PFSK-1 (cell line): ENCODE measurements at regions not wholly inside any gene's neighbourhood (a gene's known extent, or its start where the extent isn't known, plus 50 kb on each side); places are given as distances from the start of the nearest gene placed in this dataset.

Experiments used
- FOXP2 ChIP-seq: optimal IDR thresholded peaks from 2 replicates; pipeline ENCODE3; 2011; ENCODE audit warnings: borderline replicate concordance, control low read depth, inconsistent platforms; ENCODE audit not compliant: insufficient read depth; ENCODE audit errors: extremely low read length, extremely low read depth
- POLR2AphosphoS5 ChIP-seq: IDR thresholded peaks from 2 replicates; pipeline ENCODE4 v1.6.1; 2012; ENCODE audit warnings: low read depth, mild to moderate bottlenecking, control low read depth, low read length, moderate library complexity
- SIN3A ChIP-seq: IDR thresholded peaks from 2 replicates; pipeline ENCODE4 v1.6.1; 2012; ENCODE audit warnings: mild to moderate bottlenecking, low read length, moderate library complexity, borderline replicate concordance; ENCODE audit not compliant: insufficient read depth
- TAF1 ChIP-seq: IDR thresholded peaks from 2 replicates; pipeline ENCODE4 v1.6.1; 2012; ENCODE audit warnings: low read length, control low read depth, borderline replicate concordance; ENCODE audit not compliant: insufficient read depth
- TF ChIP-seq, protein P1 (sequence below), 2 experiments: IDR thresholded peaks; 2 replicates each; pipeline versions ENCODE4 v1.6.1 to v1.8.0; 2011 to 2012; ENCODE audit warnings: low read depth in 2 of 2, low read length in 2 of 2, control low read depth in 1 of 2, inconsistent platforms in 1 of 2, mild to moderate bottlenecking in 1 of 2, moderate library complexity in 1 of 2; ENCODE audit not compliant: insufficient read depth in 1 of 2

GRCh38 chr13:78139765-78140164 lies 221.1 kb upstream of the EDNRB start:
- TF ChIP-seq FOXP2: no peak
- no peak for TF ChIP-seq SIN3A
- TF ChIP-seq POLR2AphosphoS5: no peak
- no peak for TF ChIP-seq TAF1
- TF ChIP-seq, protein P1, sequence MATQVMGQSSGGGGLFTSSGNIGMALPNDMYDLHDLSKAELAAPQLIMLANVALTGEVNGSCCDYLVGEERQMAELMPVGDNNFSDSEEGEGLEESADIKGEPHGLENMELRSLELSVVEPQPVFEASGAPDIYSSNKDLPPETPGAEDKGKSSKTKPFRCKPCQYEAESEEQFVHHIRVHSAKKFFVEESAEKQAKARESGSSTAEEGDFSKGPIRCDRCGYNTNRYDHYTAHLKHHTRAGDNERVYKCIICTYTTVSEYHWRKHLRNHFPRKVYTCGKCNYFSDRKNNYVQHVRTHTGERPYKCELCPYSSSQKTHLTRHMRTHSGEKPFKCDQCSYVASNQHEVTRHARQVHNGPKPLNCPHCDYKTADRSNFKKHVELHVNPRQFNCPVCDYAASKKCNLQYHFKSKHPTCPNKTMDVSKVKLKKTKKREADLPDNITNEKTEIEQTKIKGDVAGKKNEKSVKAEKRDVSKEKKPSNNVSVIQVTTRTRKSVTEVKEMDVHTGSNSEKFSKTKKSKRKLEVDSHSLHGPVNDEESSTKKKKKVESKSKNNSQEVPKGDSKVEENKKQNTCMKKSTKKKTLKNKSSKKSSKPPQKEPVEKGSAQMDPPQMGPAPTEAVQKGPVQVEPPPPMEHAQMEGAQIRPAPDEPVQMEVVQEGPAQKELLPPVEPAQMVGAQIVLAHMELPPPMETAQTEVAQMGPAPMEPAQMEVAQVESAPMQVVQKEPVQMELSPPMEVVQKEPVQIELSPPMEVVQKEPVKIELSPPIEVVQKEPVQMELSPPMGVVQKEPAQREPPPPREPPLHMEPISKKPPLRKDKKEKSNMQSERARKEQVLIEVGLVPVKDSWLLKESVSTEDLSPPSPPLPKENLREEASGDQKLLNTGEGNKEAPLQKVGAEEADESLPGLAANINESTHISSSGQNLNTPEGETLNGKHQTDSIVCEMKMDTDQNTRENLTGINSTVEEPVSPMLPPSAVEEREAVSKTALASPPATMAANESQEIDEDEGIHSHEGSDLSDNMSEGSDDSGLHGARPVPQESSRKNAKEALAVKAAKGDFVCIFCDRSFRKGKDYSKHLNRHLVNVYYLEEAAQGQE (IDR thresholded peaks at IDR 0.05; ENCODE audit: insufficient read depth in 1 of 2, low read depth in 2 of 2, low read length in 2 of 2): no peak

DNA sequence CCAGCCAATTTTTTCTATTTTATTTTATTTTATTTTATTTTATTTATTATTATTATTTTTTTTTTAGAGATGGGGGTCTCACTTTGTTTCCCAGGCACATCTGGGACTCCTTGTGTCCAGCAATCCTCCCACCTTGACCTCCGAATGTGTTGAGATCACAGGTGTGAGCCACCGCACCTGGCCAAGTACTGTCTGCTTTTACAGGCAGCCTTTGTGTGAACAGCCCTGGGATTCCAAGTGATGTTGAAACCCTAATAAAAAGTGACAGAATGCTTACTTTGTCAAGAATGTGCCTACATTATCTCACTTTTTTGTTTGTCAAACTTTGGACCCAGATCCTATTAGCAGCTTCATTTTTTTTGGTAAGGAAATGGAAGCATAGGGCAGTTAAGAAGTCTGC lies 220.1 kb upstream of the EDNRB start:
- TF ChIP-seq, protein P1 (IDR thresholded peaks at IDR 0.05; ENCODE audit: insufficient read depth in 1 of 2, low read depth in 2 of 2, low read length in 2 of 2): no peak
- no peak for TF ChIP-seq POLR2AphosphoS5
- no peak for TF ChIP-seq FOXP2
- TF ChIP-seq SIN3A: no peak
- TF ChIP-seq TAF1: no peak

DNA sequence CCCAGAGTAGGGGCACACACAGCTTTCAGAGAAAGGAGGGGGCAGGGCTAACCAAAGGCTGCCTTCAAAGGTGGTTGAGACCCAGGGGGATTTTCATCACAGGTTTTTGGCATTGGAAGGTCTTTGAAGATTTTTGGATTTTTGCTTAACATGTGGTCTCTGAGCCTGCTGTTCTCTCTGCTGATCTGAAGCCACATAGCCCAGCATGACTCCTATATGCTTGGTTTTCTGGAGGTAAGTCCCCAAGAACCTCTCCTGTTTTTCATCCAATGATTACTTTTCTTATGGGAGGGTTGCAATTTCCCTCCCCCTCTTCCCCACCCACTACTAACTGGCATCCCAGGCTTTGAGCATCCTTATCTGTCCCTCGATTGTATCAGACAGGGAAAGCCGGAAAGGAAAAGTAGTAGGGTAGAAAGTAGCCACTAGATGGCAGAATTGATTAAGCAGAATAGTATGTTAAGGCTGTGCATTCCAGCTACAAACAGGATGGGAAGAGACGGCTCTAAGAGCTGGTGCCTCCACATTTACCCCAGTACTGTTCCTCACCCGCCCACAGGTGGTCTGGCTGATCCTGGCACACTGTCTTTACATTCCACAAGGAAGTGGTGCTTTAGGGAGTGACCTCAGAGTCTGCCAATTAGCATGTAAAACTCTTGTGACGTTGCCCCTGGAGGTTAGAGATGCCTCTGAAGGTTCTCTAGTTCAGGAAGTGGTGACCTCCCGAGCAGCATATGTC lies 218.9 kb upstream of the EDNRB start:
- TF ChIP-seq TAF1: no peak
- TF ChIP-seq, protein P1 (IDR thresholded peaks at IDR 0.05; ENCODE audit: insufficient read depth in 1 of 2, low read depth in 2 of 2, low read length in 2 of 2): no peak
- TF ChIP-seq SIN3A: no peak
- no peak for TF ChIP-seq FOXP2

DNA sequence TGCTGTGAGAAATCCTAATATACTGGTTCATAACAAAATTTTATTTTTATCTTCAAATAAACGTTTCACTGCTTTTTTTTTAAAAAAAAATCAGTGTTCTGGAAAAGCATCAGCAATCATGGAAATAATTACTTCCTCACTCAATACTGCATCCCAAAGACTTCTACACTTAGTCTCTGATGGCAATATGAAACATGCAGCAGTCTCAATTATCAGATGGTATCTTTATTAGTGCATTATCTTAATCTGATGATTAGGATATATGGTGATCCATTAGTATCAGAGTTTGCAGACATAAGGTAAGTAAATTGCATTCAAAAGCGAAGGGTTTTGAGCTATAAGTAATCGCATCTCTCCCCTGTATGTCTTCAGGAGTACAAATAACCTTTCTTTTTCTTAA lies 218.3 kb upstream of the EDNRB start:
- TF ChIP-seq TAF1 (no peak), FOXP2 (no peak), SIN3A (no peak), POLR2AphosphoS5 (no peak)
- TF ChIP-seq, protein P1 (IDR thresholded peaks at IDR 0.05; ENCODE audit: insufficient read depth in 1 of 2, low read depth in 2 of 2, low read length in 2 of 2): no peak

GRCh38 chr13:78133511-78133910 lies 214.9 kb upstream of the EDNRB start:
- no peak for TF ChIP-seq SIN3A
